ENCODE measurements at regions not wholly inside any gene's neighbourhood (a gene's known extent, or its start where the extent isn't known, plus 50 kb on each side); places are given as distances from the start of the nearest gene placed in this dataset.
"Not testable (repeated sequence)": the region's sequence is repeated elsewhere in the genome, so short reads cannot be mapped to it uniquely, and the experiment has no call there.

DNA sequence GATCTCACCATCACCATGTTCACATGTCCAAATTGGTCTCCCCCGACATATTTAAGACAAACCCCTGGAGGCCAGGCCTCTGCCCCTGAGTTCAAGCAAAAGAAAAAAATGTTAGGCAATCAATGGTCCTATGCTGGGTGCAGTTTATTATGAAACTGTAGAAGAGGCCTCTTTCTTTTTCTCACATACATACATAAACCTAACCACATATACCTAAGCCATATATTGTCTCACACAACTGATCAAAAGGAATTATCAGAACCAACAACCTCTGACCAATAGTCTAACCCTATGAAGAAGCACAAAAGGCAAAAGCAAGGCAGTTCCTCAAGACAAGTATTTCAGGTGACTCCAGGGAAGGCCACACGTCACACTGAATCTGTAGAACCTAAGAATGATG is 49.9 kb downstream of the ILRUN start:
- DNase-seq (ENCODE audit: low read depth in 1 of 2, low spot score in 2 of 2) = no peak
- Histone ChIP-seq H3K4me1 (replicated peaks) (peaks cover 21% of the 10 kb centered on the region), H3K9me3 (replicated peaks) (no peaks in the 10 kb centered on the region; the same call in 1 of the 2 replicates)

DNA sequence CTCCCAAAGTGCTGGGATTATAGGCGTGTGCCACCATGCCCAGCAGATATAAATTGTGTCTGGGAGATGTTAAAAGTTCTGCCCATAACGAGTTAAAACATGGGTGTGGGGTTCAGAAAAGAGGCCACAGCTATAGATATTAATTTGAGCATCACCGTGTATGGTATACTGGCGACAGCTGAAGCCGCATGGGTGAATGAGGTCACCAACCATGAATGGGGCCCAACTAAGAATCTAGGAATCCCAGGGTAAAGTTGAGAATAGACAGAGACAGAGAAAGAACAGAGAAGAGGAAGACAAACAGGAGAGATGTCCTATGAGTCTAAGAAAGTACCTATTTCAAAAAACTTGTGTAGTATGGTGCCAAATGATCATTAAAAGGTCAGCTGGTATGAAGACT is 50.9 kb downstream of the ILRUN start:
- Histone ChIP-seq H3K4me3 (no peak overlapping the region), H3K36me3 (peaks cover 27% of the 10 kb centered on the region), H3K27ac (no peak overlapping the region), H3K4me1 (replicated peaks) (peaks cover 13% of the 10 kb centered on the region), H3K9me3 (replicated peaks) (no peaks in the 10 kb centered on the region; the same call in 1 of the 2 replicates), H3K27me3 (replicated peaks) (no peaks in the 10 kb centered on the region)
- no peak for DNase-seq (ENCODE audit: low read depth in 1 of 2, low spot score in 2 of 2)

More for the DNA sequence above, 49.9 kb downstream of the ILRUN start:
- Histone ChIP-seq H3K27ac (no peak overlapping the region), H3K4me3 (no peak overlapping the region), H3K36me3 (peaks cover 34% of the 10 kb centered on the region), H3K27me3 (replicated peaks) (no peaks in the 10 kb centered on the region)

DNA sequence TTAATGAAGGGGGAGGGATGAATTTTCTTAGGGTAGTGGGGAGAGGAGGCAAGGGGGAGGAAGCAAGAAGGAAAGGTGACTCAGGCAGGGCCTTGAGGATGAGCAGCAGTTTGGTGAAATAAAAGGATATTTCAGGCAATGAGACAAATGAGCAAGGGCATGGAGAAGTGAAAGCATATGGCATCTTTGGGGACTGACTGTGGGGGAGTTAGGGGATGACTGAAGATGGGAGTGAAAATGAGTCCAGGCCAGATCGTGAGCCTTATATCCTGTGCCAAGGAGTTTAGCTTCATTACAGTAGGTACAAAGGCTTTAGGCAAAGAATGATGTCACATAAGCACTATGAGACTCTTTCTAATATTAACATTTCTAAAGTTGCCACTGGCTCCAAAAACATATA is 51.9 kb downstream of the ILRUN start:
- no peaks in the 10 kb centered on the region for H3K27me3 ChIP-seq (replicated peaks)
- no peaks in the 10 kb centered on the region; the same call in 1 of the 2 replicates for H3K9me3 ChIP-seq (replicated peaks)
- H3K4me3 ChIP-seq = no peak overlapping the region
- H3K4me1 ChIP-seq (replicated peaks) = peaks cover 12% of the 10 kb centered on the region
- H3K36me3 ChIP-seq = peaks cover 25% of the 10 kb centered on the region
- no peak overlapping the region for H3K27ac ChIP-seq
- DNase-seq (ENCODE audit: low read depth in 1 of 2, low spot score in 2 of 2) = no peak

DNA sequence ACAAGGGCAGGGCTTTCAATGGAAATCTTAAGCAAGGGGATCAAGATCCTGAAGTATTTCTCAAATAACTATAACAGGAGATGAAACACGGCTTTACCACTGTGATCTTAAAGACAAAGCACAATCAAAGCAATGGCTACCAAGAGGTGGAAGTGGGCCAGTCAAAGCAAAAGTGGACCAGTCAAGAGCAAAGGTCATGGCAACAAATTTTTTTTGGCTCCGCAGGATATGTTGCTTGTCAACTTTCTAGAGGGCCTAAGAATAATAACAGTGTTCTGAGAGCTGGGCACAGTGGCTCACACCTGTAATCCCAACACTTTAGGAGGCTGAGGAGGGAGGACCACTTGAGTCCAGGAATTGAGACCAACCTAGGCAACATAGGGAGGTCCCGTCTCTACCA is 54.1 kb downstream of the ILRUN start:
- Histone ChIP-seq H3K4me3 (no peak overlapping the region), H3K4me1 (replicated peaks) (peaks cover 8% of the 10 kb centered on the region), H3K27me3 (replicated peaks) (no peaks in the 10 kb centered on the region), H3K36me3 (peaks cover 25% of the 10 kb centered on the region), H3K27ac (no peak overlapping the region), H3K9me3 (replicated peaks) (no peaks in the 10 kb centered on the region; the same call in 1 of the 2 replicates)
- DNase-seq (ENCODE audit: low read depth in 1 of 2, low spot score in 2 of 2) = no peak

- peaks cover 17% of the 10 kb centered on the region; the same call in 1 of the 2 replicates for H3K36me3 ChIP-seq
- DNase-seq (ENCODE audit: low read depth in 1 of 2, low spot score in 2 of 2); H3K27ac ChIP-seq; H3K9me3 ChIP-seq (replicated peaks); H3K4me1 ChIP-seq (replicated peaks); H3K27me3 ChIP-seq (replicated peaks); H3K4me3 ChIP-seq: not testable (repeated sequence)
Measured at GRCh38 chr6:34640074-34640849, 56.3 kb downstream of the ILRUN start.

DNA sequence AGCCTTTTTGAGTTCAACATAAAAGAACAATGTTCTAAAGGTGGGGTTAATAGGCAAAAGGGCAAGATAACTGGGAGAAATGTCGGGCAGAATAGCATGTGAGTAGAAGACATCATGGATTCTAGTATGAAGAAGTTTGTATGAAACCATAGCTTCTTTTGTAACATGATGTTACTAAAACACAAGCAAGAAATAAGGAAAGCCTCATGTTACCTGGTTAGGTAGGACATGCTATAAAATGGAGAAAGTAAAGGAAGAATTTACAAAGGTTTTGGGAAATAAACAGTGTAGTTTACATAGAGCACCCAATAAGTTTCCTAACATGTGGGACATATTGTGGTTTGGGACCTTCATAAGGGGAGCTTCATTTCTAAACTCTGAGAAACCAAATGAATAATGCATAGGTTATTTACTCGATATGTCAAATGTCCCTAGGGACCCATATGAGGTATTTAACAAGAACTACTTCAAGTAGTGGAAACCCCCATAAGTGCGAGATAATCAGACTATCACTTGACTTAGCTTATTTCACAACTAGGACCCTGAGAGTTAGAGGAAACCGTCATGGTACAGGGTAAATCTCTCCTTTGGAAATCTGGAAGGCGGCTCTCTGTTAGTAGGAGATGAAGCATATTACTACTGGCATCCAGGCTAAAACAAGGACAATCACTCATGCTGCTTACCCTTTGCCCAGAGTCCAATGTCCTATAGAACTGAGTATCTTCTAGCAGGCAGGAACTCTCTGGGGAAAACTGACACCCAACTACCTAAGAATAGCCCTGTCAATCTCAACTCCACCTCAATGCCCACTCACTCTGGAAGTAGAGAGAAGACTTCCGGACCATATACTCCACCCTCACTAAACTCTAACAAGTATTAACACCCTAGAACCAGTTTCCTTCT is 57.5 kb downstream of the ILRUN start:
- Histone ChIP-seq H3K4me3 (no peak overlapping the region), H3K36me3 (peaks cover 14% of the 10 kb centered on the region; the same call in 1 of the 2 replicates), H3K27ac (no peak overlapping the region), H3K27me3 (replicated peaks) (no peaks in the 10 kb centered on the region), H3K4me1 (replicated peaks) (no peaks in the 10 kb centered on the region), H3K9me3 (replicated peaks) (no peaks in the 10 kb centered on the region; the same call in 1 of the 2 replicates)
- no peak for DNase-seq (ENCODE audit: low read depth in 1 of 2, low spot score in 2 of 2)

DNA sequence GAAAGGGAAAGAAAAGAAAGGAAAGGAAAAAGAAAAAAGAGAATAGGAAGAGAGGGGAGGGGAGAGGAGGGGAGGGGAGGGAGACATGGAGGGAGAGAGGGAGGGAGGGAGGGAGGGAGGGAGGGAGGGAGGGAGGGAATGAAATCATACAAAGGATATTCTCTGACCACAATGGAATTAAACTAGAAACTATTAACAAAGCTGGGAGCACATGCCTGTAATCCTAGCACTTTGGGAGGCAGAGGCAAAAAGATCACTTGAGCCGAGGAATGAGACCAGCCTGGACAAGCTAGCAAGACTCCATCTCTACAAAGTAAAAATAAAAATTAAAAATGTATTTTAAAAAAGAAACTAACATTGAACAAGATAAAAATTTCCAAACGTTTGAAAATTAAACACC is 62.8 kb downstream of the ILRUN start:
- Histone ChIP-seq H3K36me3 (peaks cover 12% of the 10 kb centered on the region), H3K4me1 (replicated peaks) (peaks cover 12% of the 10 kb centered on the region), H3K4me3 (no peak overlapping the region), H3K27ac (no peak overlapping the region), H3K27me3 (replicated peaks) (no peaks in the 10 kb centered on the region), H3K9me3 (replicated peaks) (peaks cover 3% of the 10 kb centered on the region; the same call in 1 of the 2 replicates)
- DNase-seq (ENCODE audit: low read depth in 1 of 2, low spot score in 2 of 2) = no peak

GRCh38 chr6:34633256-34633655 is 63.3 kb downstream of the ILRUN start:
- Histone ChIP-seq H3K4me3 (no peak overlapping the region), H3K9me3 (replicated peaks) (peaks cover 3% of the 10 kb centered on the region; the same call in 1 of the 2 replicates), H3K27ac (no peak overlapping the region), H3K36me3 (peaks cover 14% of the 10 kb centered on the region), H3K27me3 (replicated peaks) (no peaks in the 10 kb centered on the region), H3K4me1 (replicated peaks) (peaks cover 12% of the 10 kb centered on the region)
- DNase-seq (ENCODE audit: low read depth in 1 of 2, low spot score in 2 of 2) = no peak

DNA sequence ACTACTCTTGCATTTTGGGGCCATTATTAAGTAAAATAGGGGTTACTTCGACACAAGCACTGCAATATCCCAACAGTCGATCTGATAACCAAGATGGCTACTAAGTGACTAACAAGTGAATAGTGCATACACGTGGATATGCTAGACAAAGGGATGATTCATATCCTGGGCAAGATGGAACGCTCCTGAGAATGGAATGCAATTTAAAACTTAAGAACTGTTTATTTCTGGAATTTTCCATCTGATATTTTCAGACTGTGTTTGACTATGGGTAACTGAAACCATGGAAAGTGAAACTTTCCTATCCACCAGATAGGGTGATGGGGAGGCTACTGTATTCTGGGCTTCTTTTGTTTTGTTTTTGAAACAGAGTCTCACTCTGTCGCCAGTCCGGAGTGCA is 66.5 kb downstream of the ILRUN start:
- Histone ChIP-seq H3K4me1 (replicated peaks) (peaks cover 12% of the 10 kb centered on the region), H3K9me3 (replicated peaks) (peaks cover 3% of the 10 kb centered on the region; the same call in 1 of the 2 replicates), H3K27me3 (replicated peaks) (no peaks in the 10 kb centered on the region), H3K36me3 (peaks cover 14% of the 10 kb centered on the region), H3K27ac (peak overlapping the region; percentile 78), H3K4me3 (no peak overlapping the region)
- DNase-seq (ENCODE audit: low read depth in 1 of 2, low spot score in 2 of 2) = peak; percentile 49 to 75

GRCh38 chr6:34627296-34627695 is 69.3 kb downstream of the ILRUN start:
- DNase-seq (ENCODE audit: low read depth in 1 of 2, low spot score in 2 of 2) = no peak
- peaks cover 14% of the 10 kb centered on the region for H3K36me3 ChIP-seq
- peaks cover 3% of the 10 kb centered on the region; the same call in 1 of the 2 replicates for H3K9me3 ChIP-seq (replicated peaks)
- no peaks in the 10 kb centered on the region for H3K27me3 ChIP-seq (replicated peaks)
- peaks cover 12% of the 10 kb centered on the region for H3K4me1 ChIP-seq (replicated peaks)
- no peak overlapping the region for H3K27ac ChIP-seq
- no peak overlapping the region for H3K4me3 ChIP-seq

DNA sequence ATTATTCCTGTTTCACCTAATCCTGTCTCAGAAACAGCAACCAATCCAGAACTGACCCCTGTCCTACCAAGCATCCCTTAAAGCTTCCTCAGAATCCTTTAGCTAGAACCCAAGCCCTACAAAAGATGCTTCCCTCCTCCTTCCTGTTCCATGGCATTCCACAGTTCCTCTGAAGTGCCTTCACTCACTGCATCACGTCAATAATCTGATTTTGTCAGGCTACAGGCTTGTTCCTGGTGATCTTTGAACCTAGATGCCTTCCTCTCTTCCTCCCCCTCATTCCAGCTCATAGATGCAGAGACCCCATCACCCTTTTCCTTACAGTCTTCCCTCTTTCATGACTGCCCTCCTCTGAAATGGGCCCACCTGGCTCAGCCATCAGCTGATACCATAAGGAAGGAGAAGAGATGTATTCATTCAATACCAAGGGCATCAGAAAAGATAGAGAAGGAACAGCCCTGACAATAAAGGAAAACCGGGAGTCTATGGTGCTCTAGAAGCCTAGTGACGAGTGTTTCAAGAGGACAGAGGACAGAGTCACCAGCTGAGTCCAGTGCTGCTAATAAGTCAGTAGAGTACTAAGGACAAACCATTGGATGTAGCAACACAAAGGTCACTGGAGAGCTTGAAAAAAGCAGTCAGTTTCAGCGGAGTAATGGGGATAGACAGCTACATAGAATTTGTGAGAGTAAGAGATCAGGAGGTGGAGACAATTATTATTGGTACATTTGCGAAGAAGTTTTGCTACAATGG is 62.5 kb upstream of the SPDEF start:
- no peak overlapping the region for H3K27ac ChIP-seq
- peaks cover 5% of the 10 kb centered on the region for H3K36me3 ChIP-seq
- DNase-seq (ENCODE audit: low read depth in 1 of 2, low spot score in 2 of 2) = no peak
- H3K9me3 ChIP-seq (replicated peaks) = no peaks in the 10 kb centered on the region
- no peaks in the 10 kb centered on the region for H3K4me1 ChIP-seq (replicated peaks)
- H3K27me3 ChIP-seq (replicated peaks) = no peaks in the 10 kb centered on the region
- no peak overlapping the region for H3K4me3 ChIP-seq

- Histone ChIP-seq H3K4me1 (replicated peaks) (no peaks in the 10 kb centered on the region), H3K27me3 (replicated peaks) (no peaks in the 10 kb centered on the region), H3K27ac (no peak overlapping the region), H3K36me3 (peaks cover 6% of the 10 kb centered on the region), H3K4me3 (no peak overlapping the region), H3K9me3 (replicated peaks) (no peaks in the 10 kb centered on the region)
- no peak for DNase-seq (ENCODE audit: low read depth in 1 of 2, low spot score in 2 of 2)
Measured at GRCh38 chr6:34617231-34617630, 61.1 kb upstream of the SPDEF start.

DNA sequence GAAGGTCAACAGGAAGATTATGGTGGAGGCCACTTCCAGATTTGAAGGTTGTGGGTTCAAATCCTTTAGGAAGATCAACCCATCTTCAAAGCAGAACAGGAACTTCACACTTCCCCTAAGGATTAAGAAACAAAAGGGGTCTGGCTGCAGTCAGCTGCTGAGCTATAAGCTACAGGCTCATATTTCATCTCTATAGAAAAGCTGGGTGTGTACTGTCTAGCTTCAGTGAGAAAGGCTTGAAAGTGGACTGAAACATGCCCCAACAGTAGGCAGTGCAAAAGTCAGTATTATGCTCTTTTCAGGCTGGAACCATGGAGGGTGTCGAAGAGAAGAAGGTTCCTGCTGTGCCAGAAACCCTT is 60.1 kb upstream of the SPDEF start:
- peaks cover 3% of the 10 kb centered on the region for H3K4me1 ChIP-seq (replicated peaks)
- no peak for DNase-seq (ENCODE audit: low read depth in 1 of 2, low spot score in 2 of 2)
- H3K4me3 ChIP-seq = no peak overlapping the region
- H3K9me3 ChIP-seq (replicated peaks) = no peaks in the 10 kb centered on the region
- peaks cover 6% of the 10 kb centered on the region for H3K36me3 ChIP-seq
- no peak overlapping the region for H3K27ac ChIP-seq
- no peaks in the 10 kb centered on the region for H3K27me3 ChIP-seq (replicated peaks)

Measured in SJSA1 (cell line).